ENCODE measurements at regions not wholly inside any gene's neighbourhood (a gene's known extent, or its start where the extent isn't known, plus 50 kb on each side); places are given as distances from the start of the nearest gene placed in this dataset.

DNA sequence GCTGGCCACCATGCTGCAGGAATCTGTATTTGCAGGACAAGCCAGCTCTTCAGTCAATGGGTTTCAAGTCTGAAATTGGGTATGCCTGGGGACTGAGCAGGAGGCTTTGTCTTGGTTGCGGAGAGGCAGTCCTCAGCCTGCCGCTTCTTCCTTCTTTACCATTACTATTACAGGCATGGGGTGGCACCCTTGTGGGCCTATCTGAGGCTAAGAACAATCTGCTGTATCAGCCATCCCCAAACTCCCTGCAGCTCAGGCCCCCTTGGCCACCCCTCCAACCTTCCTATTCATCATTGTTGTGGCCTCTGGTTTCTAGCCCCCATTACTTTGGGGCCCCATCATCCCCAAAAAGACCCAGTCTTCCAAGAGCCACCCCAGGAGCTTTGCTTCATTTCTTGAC, 289.2 kb upstream of the FOXQ1 start:
- Histone ChIP-seq H3K4me1 (no peaks in the 10 kb centered on the region), H3F3A (ENCODE audit: low read depth) (no peaks in the 10 kb centered on the region), H3K27me3 (peaks cover 7% of the 10 kb centered on the region), H3K36me3 (no peaks in the 10 kb centered on the region), H3K4me2 (no peak overlapping the region), H3K27ac (no peak overlapping the region), H2AFZ (replicated peaks) (no peak overlapping the region), H3K79me2 (ENCODE audit: low read depth) (no peaks in the 10 kb centered on the region), H3K9me3 (ENCODE audit: low read depth) (no peaks in the 10 kb centered on the region), H3K9ac (no peak overlapping the region), H4K20me1 (ENCODE audit: low read depth) (no peaks in the 10 kb centered on the region), H3K4me3 (no peak overlapping the region)
- Mint-ChIP-seq H3K36me3 (no peaks in the 10 kb centered on the region), H3K27me3 (ENCODE audit: insufficient read depth, low read depth) (peaks cover 6% of the 10 kb centered on the region), H3K9me3 (peaks cover 27% of the 10 kb centered on the region), H3K27ac (no peak overlapping the region), H3K4me3 (no peak overlapping the region), H3K4me1 (peaks cover 24% of the 10 kb centered on the region)
- TF ChIP-seq EZH2 (IDR thresholded peaks at IDR 0.05), result no peak
- TF ChIP-seq, protein P1, sequence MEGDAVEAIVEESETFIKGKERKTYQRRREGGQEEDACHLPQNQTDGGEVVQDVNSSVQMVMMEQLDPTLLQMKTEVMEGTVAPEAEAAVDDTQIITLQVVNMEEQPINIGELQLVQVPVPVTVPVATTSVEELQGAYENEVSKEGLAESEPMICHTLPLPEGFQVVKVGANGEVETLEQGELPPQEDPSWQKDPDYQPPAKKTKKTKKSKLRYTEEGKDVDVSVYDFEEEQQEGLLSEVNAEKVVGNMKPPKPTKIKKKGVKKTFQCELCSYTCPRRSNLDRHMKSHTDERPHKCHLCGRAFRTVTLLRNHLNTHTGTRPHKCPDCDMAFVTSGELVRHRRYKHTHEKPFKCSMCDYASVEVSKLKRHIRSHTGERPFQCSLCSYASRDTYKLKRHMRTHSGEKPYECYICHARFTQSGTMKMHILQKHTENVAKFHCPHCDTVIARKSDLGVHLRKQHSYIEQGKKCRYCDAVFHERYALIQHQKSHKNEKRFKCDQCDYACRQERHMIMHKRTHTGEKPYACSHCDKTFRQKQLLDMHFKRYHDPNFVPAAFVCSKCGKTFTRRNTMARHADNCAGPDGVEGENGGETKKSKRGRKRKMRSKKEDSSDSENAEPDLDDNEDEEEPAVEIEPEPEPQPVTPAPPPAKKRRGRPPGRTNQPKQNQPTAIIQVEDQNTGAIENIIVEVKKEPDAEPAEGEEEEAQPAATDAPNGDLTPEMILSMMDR (IDR thresholded peaks at IDR 0.05), result no peak
- no peak for TF ChIP-seq EZH2phosphoT487 (IDR thresholded peaks at IDR 0.05)
- no peak for DNase-seq (ENCODE audit: low spot score)

DNA sequence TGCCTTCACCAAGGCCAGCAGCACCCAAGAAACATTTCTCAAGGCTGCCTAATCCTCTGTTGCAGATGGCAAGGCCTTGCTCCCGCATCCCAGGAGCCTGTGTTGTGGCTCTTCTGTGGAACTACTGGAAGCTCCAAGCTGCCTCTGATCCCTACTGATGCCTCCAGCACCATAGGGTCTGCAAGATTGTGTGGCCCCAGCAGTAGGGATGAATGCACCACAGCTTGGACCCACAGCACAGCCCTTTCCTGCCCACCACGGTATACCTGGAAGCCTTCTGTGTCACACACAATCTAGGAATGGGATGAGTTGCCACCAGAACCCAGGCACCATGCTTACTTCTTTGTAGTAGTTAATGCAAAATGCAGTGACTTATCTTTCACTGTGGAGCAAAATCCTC, 291.1 kb upstream of the FOXQ1 start:
- Histone ChIP-seq H3K36me3 (no peaks in the 10 kb centered on the region), H3F3A (ENCODE audit: low read depth) (no peaks in the 10 kb centered on the region), H3K4me2 (no peak overlapping the region), H3K4me1 (no peaks in the 10 kb centered on the region), H3K27ac (no peak overlapping the region), H4K20me1 (ENCODE audit: low read depth) (no peaks in the 10 kb centered on the region), H3K27me3 (no peaks in the 10 kb centered on the region), H3K4me3 (no peak overlapping the region), H3K9ac (no peak overlapping the region), H3K79me2 (ENCODE audit: low read depth) (no peaks in the 10 kb centered on the region), H2AFZ (replicated peaks) (no peak overlapping the region), H3K9me3 (ENCODE audit: low read depth) (no peaks in the 10 kb centered on the region)
- H3K27me3 Mint-ChIP-seq (ENCODE audit: insufficient read depth, low read depth), result peaks cover 6% of the 10 kb centered on the region
- peaks cover 18% of the 10 kb centered on the region for H3K9me3 Mint-ChIP-seq
- peaks cover 14% of the 10 kb centered on the region for H3K4me1 Mint-ChIP-seq
- H3K36me3 Mint-ChIP-seq, result no peaks in the 10 kb centered on the region
- DNase-seq (ENCODE audit: low spot score), result no peak
- no peak overlapping the region for H3K27ac Mint-ChIP-seq
- no peak overlapping the region for H3K4me3 Mint-ChIP-seq
- TF ChIP-seq EZH2phosphoT487 (IDR thresholded peaks at IDR 0.05) (no peak), EZH2 (IDR thresholded peaks at IDR 0.05) (no peak)
- TF ChIP-seq, protein P1 (IDR thresholded peaks at IDR 0.05), result no peak

DNA sequence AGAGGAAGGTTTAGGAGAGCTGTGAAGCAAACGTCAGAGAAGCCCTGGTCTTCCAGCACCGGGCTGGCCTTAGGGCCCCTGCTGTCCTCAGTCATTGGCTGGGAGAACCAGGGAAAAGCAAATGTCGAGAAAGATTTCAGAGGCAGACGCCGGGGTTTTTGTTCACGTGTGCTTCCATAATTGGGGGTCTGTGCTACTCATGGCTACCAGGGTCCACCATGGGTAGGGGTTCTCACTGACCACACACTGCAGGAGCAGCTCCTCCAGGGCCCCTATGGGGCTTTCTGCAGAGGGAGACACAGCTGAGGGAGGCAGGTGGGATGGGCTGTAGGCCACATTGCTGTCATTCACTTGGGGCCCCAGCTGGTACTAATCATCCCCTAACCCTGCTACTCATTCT, 291.8 kb upstream of the FOXQ1 start:
- no peaks in the 10 kb centered on the region for H3K36me3 Mint-ChIP-seq
- H3K27me3 Mint-ChIP-seq (ENCODE audit: insufficient read depth, low read depth), result peaks cover 6% of the 10 kb centered on the region
- no peaks in the 10 kb centered on the region for H3K9me3 ChIP-seq (ENCODE audit: low read depth)
- TF ChIP-seq, protein P1 (IDR thresholded peaks at IDR 0.05), result no peak
- TF ChIP-seq EZH2phosphoT487 (IDR thresholded peaks at IDR 0.05), result no peak
- no peak for TF ChIP-seq EZH2 (IDR thresholded peaks at IDR 0.05)
- peaks cover 13% of the 10 kb centered on the region for H3K4me1 Mint-ChIP-seq
- no peaks in the 10 kb centered on the region for H3K36me3 ChIP-seq
- peak overlapping the region; percentile 26 for H3K27ac Mint-ChIP-seq
- H3K79me2 ChIP-seq (ENCODE audit: low read depth), result no peaks in the 10 kb centered on the region
- H3K4me1 ChIP-seq, result no peaks in the 10 kb centered on the region
- DNase-seq (ENCODE audit: low spot score), result no peak
- no peak overlapping the region for H3K27ac ChIP-seq
- peaks cover 18% of the 10 kb centered on the region for H3K9me3 Mint-ChIP-seq
- no peak overlapping the region for H3K4me2 ChIP-seq
- no peak overlapping the region for H2AFZ ChIP-seq (replicated peaks)
- H3K9ac ChIP-seq, result no peak overlapping the region
- H3F3A ChIP-seq (ENCODE audit: low read depth), result no peaks in the 10 kb centered on the region
- H4K20me1 ChIP-seq (ENCODE audit: low read depth), result no peaks in the 10 kb centered on the region
- H3K27me3 ChIP-seq, result no peaks in the 10 kb centered on the region
- no peak overlapping the region for H3K4me3 ChIP-seq
- H3K4me3 Mint-ChIP-seq, result no peak overlapping the region
